Parathyroid adenoma (tissue), 2 donors: ENCODE measurements at regions not wholly inside any gene's neighbourhood (a gene's known extent, or its start where the extent isn't known, plus 50 kb on each side); places are given as distances from the start of the nearest gene placed in this dataset.

ENCODE experiments used
- H2AFZ ChIP-seq: fragments of 300-600 bp; sonication (generic); one replicate; pipeline ENCODE4 v1.7.0; 2017; ENCODE audit warnings: antibody characterized with exemption, mild to moderate bottlenecking
- H3K27ac ChIP-seq: fragments of 300-600 bp; sonication (generic); one replicate; pipeline ENCODE4 v1.7.0; 2017
- H3K27me3 ChIP-seq: fragments of 300-600 bp; sonication (generic); one replicate; pipeline ENCODE4 v1.7.0; 2017; ENCODE audit warnings: low read length; ENCODE audit not compliant: control insufficient read depth, insufficient read depth
- H3K36me3 ChIP-seq: fragments of 300-600 bp; sonication (generic); one replicate; pipeline ENCODE4 v1.7.0; 2017; ENCODE audit warnings: low read length; ENCODE audit not compliant: control insufficient read depth, insufficient read depth
- H3K4me1 ChIP-seq: fragments of 300-600 bp; sonication (generic); one replicate; pipeline ENCODE4 v1.7.0; 2017; ENCODE audit warnings: control low read depth
- H3K4me2 ChIP-seq: fragments of 300-600 bp; sonication (generic); one replicate; pipeline ENCODE4 v1.7.0; 2017; ENCODE audit warnings: low read length
- H3K4me3 ChIP-seq: fragments of 300-600 bp; sonication (generic); one replicate; pipeline ENCODE4 v1.7.0; 2017; ENCODE audit warnings: low read depth, low read length
- H3K79me2 ChIP-seq: fragments of 300-600 bp; sonication (generic); one replicate; pipeline ENCODE4 v1.7.0; 2017; ENCODE audit warnings: control low read depth
- H3K9ac ChIP-seq: fragments of 300-600 bp; sonication (generic); one replicate; pipeline ENCODE4 v1.7.0; 2017; ENCODE audit warnings: mild to moderate bottlenecking
- H3K9me3 ChIP-seq: fragments of 300-600 bp; sonication (generic); one replicate; pipeline ENCODE4 v1.7.0; 2017; ENCODE audit warnings: low read length; ENCODE audit not compliant: control insufficient read depth
- TF ChIP-seq, protein P1 (sequence below): fragments of 300-600 bp; sonication (generic); IDR thresholded peaks from one replicate; pipeline ENCODE4 v1.7.0; 2017; ENCODE audit warnings: antibody characterized with exemption, mild to moderate bottlenecking
- donor health status: primary hyperparathyroidism.

DNA sequence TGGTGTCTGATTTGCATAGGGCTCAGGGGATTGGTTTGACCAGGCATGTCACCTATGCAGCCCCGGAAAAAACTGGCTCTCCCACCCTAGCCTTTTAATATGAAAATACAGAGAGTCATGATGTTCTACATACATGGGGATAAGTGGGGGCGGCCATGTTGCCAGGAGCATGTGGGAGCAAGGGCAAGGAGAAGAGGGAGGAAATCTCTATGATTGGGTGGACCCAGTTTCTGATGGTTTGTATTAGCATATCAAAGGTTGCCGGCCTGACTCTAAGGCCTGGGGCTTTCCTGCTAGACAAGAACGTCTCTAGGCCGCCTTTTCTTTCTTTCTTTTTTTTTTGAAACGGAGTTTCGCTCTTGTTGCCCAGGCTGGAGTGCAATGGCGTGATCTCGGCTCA lies 123.4 kb upstream of the CPSF6 start:
- no peaks in the 10 kb centered on the region for H3K79me2 ChIP-seq
- no peaks in the 10 kb centered on the region for H3K27me3 ChIP-seq
- H3K9me3 ChIP-seq: no peaks in the 10 kb centered on the region
- no peak overlapping the region for H2AFZ ChIP-seq
- no peak overlapping the region for H3K4me3 ChIP-seq
- no peaks in the 10 kb centered on the region for H3K36me3 ChIP-seq
- TF ChIP-seq, protein P1, sequence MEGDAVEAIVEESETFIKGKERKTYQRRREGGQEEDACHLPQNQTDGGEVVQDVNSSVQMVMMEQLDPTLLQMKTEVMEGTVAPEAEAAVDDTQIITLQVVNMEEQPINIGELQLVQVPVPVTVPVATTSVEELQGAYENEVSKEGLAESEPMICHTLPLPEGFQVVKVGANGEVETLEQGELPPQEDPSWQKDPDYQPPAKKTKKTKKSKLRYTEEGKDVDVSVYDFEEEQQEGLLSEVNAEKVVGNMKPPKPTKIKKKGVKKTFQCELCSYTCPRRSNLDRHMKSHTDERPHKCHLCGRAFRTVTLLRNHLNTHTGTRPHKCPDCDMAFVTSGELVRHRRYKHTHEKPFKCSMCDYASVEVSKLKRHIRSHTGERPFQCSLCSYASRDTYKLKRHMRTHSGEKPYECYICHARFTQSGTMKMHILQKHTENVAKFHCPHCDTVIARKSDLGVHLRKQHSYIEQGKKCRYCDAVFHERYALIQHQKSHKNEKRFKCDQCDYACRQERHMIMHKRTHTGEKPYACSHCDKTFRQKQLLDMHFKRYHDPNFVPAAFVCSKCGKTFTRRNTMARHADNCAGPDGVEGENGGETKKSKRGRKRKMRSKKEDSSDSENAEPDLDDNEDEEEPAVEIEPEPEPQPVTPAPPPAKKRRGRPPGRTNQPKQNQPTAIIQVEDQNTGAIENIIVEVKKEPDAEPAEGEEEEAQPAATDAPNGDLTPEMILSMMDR: no peak
- no peaks in the 10 kb centered on the region for H3K4me1 ChIP-seq
- no peak overlapping the region for H3K9ac ChIP-seq
- no peak overlapping the region for H3K27ac ChIP-seq
- H3K4me2 ChIP-seq: no peak overlapping the region

DNA sequence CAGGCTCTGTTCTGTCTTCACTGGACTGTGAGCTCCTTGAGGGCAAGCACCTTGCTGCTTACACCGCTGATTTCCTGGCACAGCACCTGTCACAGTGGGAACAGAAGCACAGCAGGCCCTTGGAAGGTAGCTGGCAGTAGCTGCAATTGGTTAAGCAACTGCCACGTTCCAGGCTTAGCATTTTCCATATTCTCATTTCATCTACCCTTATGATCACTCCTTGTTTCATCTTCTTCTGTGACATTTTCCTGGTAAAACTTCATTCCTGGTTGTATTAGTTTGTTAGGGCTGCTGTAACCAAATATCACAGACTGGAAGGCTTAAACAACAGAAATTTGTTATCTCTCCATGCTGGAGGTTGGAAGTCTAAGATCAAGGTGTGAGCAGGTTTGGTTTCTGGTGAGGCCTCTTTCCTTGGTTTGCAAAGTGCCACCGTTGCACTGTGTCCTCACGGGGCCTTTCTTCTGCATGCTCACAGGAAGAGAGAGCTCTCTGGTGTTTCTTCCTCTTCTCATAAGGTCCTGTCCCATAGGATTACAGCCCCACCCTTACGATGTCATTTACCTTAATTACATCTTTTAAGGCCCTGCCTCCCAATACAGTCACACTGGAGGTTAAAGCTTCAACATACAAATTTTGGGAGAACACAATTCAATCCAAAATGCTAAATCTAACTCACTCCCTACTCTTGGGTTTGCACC lies 121.7 kb upstream of the CPSF6 start:
- TF ChIP-seq, protein P1: no peak
- no peaks in the 10 kb centered on the region for H3K4me1 ChIP-seq
- no peaks in the 10 kb centered on the region for H3K27me3 ChIP-seq

DNA sequence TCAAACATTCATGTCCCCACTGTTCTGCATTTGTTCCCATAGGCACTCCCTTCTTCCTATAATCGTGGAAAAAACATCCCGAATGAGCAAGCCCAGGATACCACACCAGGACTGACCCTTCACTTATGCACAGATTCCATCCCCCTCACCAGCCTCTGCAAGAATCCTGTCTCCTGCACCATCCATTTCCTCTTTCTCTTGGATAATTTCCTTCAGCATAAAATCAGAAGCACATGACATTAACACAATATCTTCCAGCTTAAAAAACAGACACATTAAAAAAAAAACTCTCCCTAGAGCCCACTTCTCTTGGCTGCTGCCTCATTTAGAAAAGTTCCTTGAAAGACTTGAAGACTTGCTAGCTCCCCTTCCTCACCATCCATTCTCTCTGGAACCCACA lies 120.9 kb upstream of the CPSF6 start:
- TF ChIP-seq, protein P1: no peak
- H2AFZ ChIP-seq: no peak overlapping the region
- H3K4me1 ChIP-seq: no peaks in the 10 kb centered on the region

More for the DNA sequence above, 121.7 kb upstream of the CPSF6 start:
- Histone ChIP-seq H2AFZ (no peak overlapping the region), H3K36me3 (no peaks in the 10 kb centered on the region), H3K9ac (no peak overlapping the region), H3K27ac (no peak overlapping the region), H3K79me2 (no peaks in the 10 kb centered on the region), H3K9me3 (no peaks in the 10 kb centered on the region), H3K4me2 (no peak overlapping the region), H3K4me3 (no peak overlapping the region)

DNA sequence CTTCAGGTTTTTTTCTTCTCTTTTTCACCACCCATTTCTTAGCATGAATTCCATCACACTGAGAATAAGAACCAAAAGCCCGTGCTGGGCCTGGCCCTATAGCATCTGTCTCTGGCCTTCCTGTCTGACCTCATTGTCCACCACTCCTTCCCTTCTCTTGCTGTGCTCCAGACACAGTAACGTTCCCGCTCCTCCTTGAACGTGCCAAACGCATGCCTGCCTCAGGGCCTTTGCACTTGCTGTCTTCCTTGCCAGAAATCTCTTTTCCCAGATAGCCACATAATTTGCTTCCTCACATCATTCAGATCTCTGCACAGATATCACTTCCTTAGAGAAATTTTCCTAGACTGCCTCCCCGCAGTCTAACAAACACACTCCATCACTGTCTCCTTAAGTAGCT lies 119.6 kb upstream of the CPSF6 start:
- H3K27me3 ChIP-seq: no peaks in the 10 kb centered on the region
- H3K9ac ChIP-seq: no peak overlapping the region
- H3K4me2 ChIP-seq: no peak overlapping the region
- no peaks in the 10 kb centered on the region for H3K36me3 ChIP-seq
- no peaks in the 10 kb centered on the region for H3K9me3 ChIP-seq
- H3K4me1 ChIP-seq: no peaks in the 10 kb centered on the region
- H3K27ac ChIP-seq: no peak overlapping the region
- TF ChIP-seq, protein P1: no peak
- no peak overlapping the region for H3K4me3 ChIP-seq
- no peak overlapping the region for H2AFZ ChIP-seq
- H3K79me2 ChIP-seq: no peaks in the 10 kb centered on the region

More for the DNA sequence above, 120.9 kb upstream of the CPSF6 start:
- no peaks in the 10 kb centered on the region for H3K79me2 ChIP-seq
- H3K27ac ChIP-seq: no peak overlapping the region
- H3K36me3 ChIP-seq: no peaks in the 10 kb centered on the region
- H3K27me3 ChIP-seq: no peaks in the 10 kb centered on the region
- no peak overlapping the region for H3K9ac ChIP-seq
- no peak overlapping the region for H3K4me2 ChIP-seq
- no peak overlapping the region for H3K4me3 ChIP-seq
- no peaks in the 10 kb centered on the region for H3K9me3 ChIP-seq

DNA sequence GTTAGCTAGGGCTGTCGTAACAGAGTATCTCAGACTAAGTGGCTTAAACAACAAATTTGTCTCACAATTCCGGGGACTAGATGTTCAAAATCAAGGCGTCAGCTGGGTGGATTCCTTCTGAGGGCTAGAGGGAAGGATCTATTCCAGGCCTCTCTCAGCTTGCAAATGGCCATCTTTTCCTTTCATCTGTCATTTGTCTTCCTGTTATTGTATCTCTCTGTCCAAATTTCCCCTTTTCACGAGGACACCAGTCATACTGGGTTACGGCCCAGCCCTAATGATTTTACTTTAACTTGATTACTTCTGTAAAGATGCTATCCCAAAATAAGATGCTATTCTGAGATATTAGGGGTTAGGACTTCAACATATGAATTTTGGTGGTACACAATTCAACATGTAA lies 119.0 kb upstream of the CPSF6 start:
- Histone ChIP-seq H3K4me3 (no peak overlapping the region), H3K4me2 (no peak overlapping the region), H3K4me1 (no peaks in the 10 kb centered on the region), H3K36me3 (no peaks in the 10 kb centered on the region), H3K9ac (no peak overlapping the region), H3K79me2 (no peaks in the 10 kb centered on the region), H3K27me3 (no peaks in the 10 kb centered on the region), H3K27ac (no peak overlapping the region), H2AFZ (no peak overlapping the region), H3K9me3 (no peaks in the 10 kb centered on the region)
- TF ChIP-seq, protein P1: no peak
